Uterus (tissue), 3 donors: ENCODE measurements at regions not wholly inside any gene's neighbourhood (a gene's known extent, or its start where the extent isn't known, plus 50 kb on each side); places are given as distances from the start of the nearest gene placed in this dataset.
"Not testable (repeated sequence)": the region's sequence is repeated elsewhere in the genome, so short reads cannot be mapped to it uniquely, and the experiment has no call there.

Experiments
- DNase-seq, 2 donors: peaks; one replicate each; pipeline ENCODE4 v3.0.0-alpha.2; 2019 to 2020
- H3K27ac ChIP-seq, 2 donors: fragments of 200-600 bp; sonication (generic); 1 replicate in 1 of 2; 2 replicates in 1 of 2; pipeline ENCODE4 v1.5.1; 2016 to 2018
- H3K27me3 ChIP-seq, 2 donors: fragments of 200-600 bp; sonication (generic); one replicate each; pipeline ENCODE4 v1.5.1; 2018 to 2019; ENCODE audit warnings: control low read depth in 1 of 2
- H3K36me3 ChIP-seq, 2 donors: fragments of 200-600 bp; sonication (generic); one replicate each; pipeline ENCODE4 v1.5.1; 2019; ENCODE audit warnings: control low read depth in 1 of 2
- H3K4me1 ChIP-seq, 2 donors: fragments of 200-600 bp; sonication (generic); one replicate each; pipeline ENCODE4 v1.5.1; 2018 to 2019; ENCODE audit warnings: control low read depth in 1 of 2
- H3K4me3 ChIP-seq, 2 donors: fragments of 200-600 bp; sonication (generic); 1 replicate in 1 of 2; 2 replicates in 1 of 2; pipeline ENCODE4 v1.5.1; 2018 to 2019; ENCODE audit warnings: mild to moderate bottlenecking in 1 of 2
- H3K9me3 ChIP-seq, 2 donors: fragments of 200-600 bp; sonication (generic); one replicate each; pipeline ENCODE4 v1.5.1; 2019; ENCODE audit warnings: control low read depth in 1 of 2
- CTCF ChIP-seq, 4 experiments: fragments of 200-600 bp in 2 of 4; fragments of 450-650 bp in 2 of 4; sonication (generic) in 2 of 4; IDR thresholded peaks; one replicate each; pipeline ENCODE4 v1.5.1; 2016 to 2019; ENCODE audit warnings: antibody characterized with exemption in 4 of 4, mild to moderate bottlenecking in 2 of 4, moderate library complexity in 1 of 4
- POLR2A ChIP-seq, 2 donors: fragments of 450-650 bp; IDR thresholded peaks; one replicate each; pipeline ENCODE4 v1.6.1; 2016; ENCODE audit warnings: antibody characterized with exemption in 2 of 2, mild to moderate bottlenecking in 1 of 2, moderate library complexity in 1 of 2
- intact Hi-C: fragments of 100-400 bp; cut with DNase I; formaldehyde crosslinking; loops from one replicate; pipeline ENCODE4 v1.15.1; 2023; ENCODE audit warnings: low total_unique reads
- donor health status: DM: yes; HTN: yes; CAD: no.

GRCh38 chr9:73434826-73435225, 283.2 kb downstream of the ANXA1 start:
- H3K36me3 ChIP-seq = no peaks in the 10 kb centered on the region
- no peaks in the 10 kb centered on the region for H3K9me3 ChIP-seq
- H3K4me3 ChIP-seq = no peak overlapping the region
- no peak for TF ChIP-seq CTCF (IDR thresholded peaks at IDR 0.05)
- no peaks in the 10 kb centered on the region for H3K27me3 ChIP-seq
- DNase-seq = no peak
- H3K4me1 ChIP-seq = no peaks in the 10 kb centered on the region
- intact Hi-C loops = no loop called here
- H3K27ac ChIP-seq = no peak overlapping the region

DNA sequence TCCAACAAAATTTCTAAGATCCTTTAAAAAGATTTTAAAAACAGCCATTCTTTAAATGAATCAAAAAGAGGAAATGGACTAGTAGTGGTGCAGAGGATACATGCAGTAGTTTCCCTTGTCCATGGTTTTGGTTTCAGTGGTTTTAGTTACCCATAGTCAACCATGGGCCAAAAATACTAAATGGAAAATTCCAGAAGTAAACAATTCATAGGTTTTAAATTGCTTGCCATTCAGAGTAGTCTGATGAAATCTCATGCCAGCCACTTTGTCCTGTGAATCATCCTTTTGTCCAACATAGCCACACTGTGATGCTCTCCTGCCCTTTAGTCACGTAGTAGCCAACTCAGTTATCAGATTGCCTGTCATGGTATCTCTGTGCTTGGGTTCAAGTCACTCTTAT, 286.1 kb downstream of the ANXA1 start:
- Histone ChIP-seq H3K4me1 (no peaks in the 10 kb centered on the region), H3K9me3 (no peaks in the 10 kb centered on the region), H3K27me3 (no peaks in the 10 kb centered on the region), H3K27ac (no peak overlapping the region), H3K4me3 (no peak overlapping the region), H3K36me3 (no peaks in the 10 kb centered on the region)
- no peak for DNase-seq
- intact Hi-C loops = no loop called here
- TF ChIP-seq CTCF (IDR thresholded peaks at IDR 0.05) (no peak), POLR2A (IDR thresholded peaks at IDR 0.05) (no peak)

DNA sequence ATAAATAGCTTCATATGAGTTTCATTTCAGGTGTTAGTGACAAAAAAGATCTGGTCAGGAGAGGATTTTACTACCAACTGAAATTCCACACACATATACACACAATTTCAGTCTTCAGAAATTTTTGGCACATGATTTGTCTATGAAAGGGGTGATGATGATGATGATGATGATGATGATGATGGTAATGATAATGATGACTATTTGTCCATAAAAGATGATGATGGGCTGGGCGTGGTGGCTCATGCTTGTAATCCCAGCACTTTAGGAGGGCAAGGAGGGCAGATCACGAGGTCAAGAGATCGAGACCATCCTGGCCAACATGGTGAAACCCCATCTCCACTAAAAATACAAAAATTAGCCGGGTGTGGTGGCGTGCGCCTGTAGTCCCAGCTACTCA, 288.2 kb downstream of the ANXA1 start:
- H3K9me3 ChIP-seq, intact Hi-C loops, H3K36me3 ChIP-seq, H3K4me3 ChIP-seq, H3K4me1 ChIP-seq, H3K27ac ChIP-seq, H3K27me3 ChIP-seq, DNase-seq: not testable (repeated sequence)

- intact Hi-C loops = no loop called here
- no peaks in the 10 kb centered on the region for H3K9me3 ChIP-seq
- no peaks in the 10 kb centered on the region for H3K4me1 ChIP-seq
- H3K27ac ChIP-seq = no peak overlapping the region
- no peak for DNase-seq
- TF ChIP-seq CTCF (IDR thresholded peaks at IDR 0.05) (no peak), POLR2A (IDR thresholded peaks at IDR 0.05) (no peak)
- H3K4me3 ChIP-seq = no peak overlapping the region
- no peaks in the 10 kb centered on the region for H3K36me3 ChIP-seq
- no peaks in the 10 kb centered on the region for H3K27me3 ChIP-seq
These were observed 289.6 kb downstream of the ANXA1 start for GRCh38 chr9:73441223-73441622.

DNA sequence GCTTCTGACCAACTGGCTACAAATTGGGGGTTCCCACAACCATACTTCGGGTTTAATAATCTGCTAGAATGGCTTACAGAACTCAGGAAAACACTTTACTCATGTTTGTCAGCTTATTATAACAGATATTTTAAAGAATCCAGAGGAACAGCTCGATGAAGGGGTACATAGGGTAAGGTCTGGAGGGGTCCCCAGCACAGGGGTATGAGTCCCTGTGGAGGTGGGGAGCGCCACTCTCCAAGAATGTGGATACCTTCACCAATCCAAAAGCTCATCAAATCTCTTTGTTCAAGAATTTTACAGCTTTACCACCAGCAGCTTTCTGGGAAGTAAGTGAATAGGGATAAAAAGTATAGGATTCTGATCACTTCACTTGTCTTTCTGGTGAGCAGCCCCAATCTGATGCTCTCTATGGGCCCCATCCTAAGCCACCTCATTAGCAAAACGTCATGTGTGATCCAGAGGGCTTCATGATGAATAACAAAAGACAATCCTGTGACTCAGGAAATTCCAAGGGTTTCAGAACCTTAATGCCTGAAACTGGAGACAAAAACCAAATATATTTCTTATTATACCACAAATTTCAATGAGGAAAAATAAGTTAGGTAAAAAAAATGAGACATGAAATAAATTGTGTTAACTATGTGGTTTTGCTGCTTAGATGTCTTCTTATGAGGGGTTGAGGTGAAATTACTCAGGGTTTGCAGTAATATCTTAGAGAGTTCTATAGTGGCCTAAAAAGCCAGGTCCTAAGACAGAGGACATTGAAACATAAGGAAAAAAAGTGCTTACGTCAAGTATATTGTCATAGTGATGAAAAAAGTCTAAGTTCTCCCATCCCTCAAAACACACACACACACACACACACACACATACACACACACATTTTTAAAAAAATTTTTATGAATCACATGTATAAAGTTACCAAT, 290.5 kb downstream of the ANXA1 start:
- Histone ChIP-seq H3K4me3 (no peak overlapping the region), H3K27ac (no peak overlapping the region), H3K4me1 (no peaks in the 10 kb centered on the region), H3K9me3 (no peaks in the 10 kb centered on the region), H3K36me3 (no peaks in the 10 kb centered on the region), H3K27me3 (no peaks in the 10 kb centered on the region)
- TF ChIP-seq POLR2A (IDR thresholded peaks at IDR 0.05) = no peak
- intact Hi-C loops = no loop called here
- DNase-seq = no peak

GRCh38 chr9:73444821-73445220, 293.2 kb downstream of the ANXA1 start:
- no peaks in the 10 kb centered on the region for H3K4me1 ChIP-seq
- no peaks in the 10 kb centered on the region for H3K36me3 ChIP-seq
- H3K27me3 ChIP-seq = no peaks in the 10 kb centered on the region
- no peak overlapping the region for H3K27ac ChIP-seq
- no peak overlapping the region for H3K4me3 ChIP-seq
- TF ChIP-seq POLR2A (IDR thresholded peaks at IDR 0.05) = no peak
- no peak for TF ChIP-seq CTCF (IDR thresholded peaks at IDR 0.05)
- no peak for DNase-seq
- H3K9me3 ChIP-seq = no peaks in the 10 kb centered on the region
- intact Hi-C loops = no loop called here

DNA sequence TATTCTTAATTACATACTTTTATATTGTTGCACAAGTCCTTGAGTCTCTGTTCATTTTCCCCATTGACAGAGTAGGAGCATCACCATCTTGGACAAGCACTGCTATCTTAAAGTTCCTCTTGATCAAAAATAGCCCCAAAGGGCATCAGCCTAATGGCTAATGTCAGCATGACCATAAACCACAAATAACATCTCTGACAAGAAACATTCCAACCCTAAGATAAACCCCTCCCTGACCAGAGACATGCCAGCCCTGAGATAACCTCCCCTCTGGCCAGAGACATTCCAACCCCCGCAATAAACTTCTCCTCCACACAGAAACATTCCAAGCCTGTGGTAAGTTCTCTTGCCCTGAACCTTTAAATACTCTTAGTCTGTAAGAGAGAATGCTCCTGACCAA, 293.7 kb downstream of the ANXA1 start:
- intact Hi-C loops, H3K36me3 ChIP-seq, H3K4me1 ChIP-seq, H3K27me3 ChIP-seq, H3K4me3 ChIP-seq, H3K27ac ChIP-seq, DNase-seq, H3K9me3 ChIP-seq: not testable (repeated sequence)
